ENCODE measurements at regions not wholly inside any gene's neighbourhood (a gene's known extent, or its start where the extent isn't known, plus 50 kb on each side); places are given as distances from the start of the nearest gene placed in this dataset.

DNA sequence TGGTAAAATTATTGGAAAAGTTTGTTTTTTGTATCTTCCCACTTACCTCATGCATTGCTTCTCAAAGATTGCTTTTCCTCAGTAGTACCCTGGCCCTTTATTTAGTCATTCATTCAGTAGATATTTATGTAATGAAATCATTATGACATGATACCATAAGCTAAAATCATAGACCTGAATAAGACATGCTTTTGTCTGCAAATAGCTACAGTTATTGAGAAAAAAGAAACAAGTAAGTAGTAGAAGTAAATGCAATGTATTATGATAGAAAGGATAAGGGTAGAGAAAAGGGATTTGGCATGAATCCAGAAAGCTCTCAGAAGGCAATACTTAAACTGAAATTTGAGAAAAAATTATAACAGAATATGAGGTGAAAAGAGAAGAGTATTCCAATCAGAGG lies 352.5 kb downstream of the GPM6A start:
- Histone ChIP-seq H3K27ac (no peak overlapping the region), H3K36me3 (no peaks in the 10 kb centered on the region), H3K9me3 (peaks cover 0 to 7% (median 0%) of the 10 kb centered on the region in 3 donors), H3K27me3 (no peaks in the 10 kb centered on the region), H3K4me3 (no peak overlapping the region), H3K4me1 (no peaks in the 10 kb centered on the region)
- DNase-seq: no peak
- TF ChIP-seq, protein P1, sequence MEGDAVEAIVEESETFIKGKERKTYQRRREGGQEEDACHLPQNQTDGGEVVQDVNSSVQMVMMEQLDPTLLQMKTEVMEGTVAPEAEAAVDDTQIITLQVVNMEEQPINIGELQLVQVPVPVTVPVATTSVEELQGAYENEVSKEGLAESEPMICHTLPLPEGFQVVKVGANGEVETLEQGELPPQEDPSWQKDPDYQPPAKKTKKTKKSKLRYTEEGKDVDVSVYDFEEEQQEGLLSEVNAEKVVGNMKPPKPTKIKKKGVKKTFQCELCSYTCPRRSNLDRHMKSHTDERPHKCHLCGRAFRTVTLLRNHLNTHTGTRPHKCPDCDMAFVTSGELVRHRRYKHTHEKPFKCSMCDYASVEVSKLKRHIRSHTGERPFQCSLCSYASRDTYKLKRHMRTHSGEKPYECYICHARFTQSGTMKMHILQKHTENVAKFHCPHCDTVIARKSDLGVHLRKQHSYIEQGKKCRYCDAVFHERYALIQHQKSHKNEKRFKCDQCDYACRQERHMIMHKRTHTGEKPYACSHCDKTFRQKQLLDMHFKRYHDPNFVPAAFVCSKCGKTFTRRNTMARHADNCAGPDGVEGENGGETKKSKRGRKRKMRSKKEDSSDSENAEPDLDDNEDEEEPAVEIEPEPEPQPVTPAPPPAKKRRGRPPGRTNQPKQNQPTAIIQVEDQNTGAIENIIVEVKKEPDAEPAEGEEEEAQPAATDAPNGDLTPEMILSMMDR (IDR thresholded peaks at IDR 0.05): no peak
- intact Hi-C loops (cut with DNase I; ENCODE audit: low total_unique reads): no loop called here

DNA sequence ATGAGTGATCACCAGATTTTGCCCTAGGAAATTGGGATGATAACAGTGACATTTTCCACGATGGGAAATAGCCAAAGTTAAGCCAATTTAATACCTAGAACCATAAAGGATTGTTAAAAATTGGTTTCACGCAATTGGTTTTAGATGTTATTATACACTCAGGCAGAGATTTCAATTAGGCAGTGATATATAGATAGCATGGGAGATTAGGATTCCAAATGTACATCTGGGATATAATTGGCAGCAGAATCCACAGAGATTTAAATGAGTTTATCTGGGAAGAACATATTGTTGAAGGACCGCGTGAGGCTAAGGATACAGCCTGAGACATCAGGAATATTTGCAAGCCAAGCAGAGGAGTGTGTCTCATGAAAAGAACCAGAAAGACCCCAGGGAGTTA lies 351.6 kb downstream of the GPM6A start:
- TF ChIP-seq, protein P1 (IDR thresholded peaks at IDR 0.05): no peak
- Histone ChIP-seq H3K4me3 (no peak overlapping the region), H3K27me3 (no peaks in the 10 kb centered on the region), H3K4me1 (no peaks in the 10 kb centered on the region), H3K27ac (no peak overlapping the region), H3K9me3 (peaks cover 0 to 3% (median 0%) of the 10 kb centered on the region in 3 donors), H3K36me3 (no peaks in the 10 kb centered on the region)
- intact Hi-C loops (cut with DNase I; ENCODE audit: low total_unique reads): no loop called here
- DNase-seq: no peak

DNA sequence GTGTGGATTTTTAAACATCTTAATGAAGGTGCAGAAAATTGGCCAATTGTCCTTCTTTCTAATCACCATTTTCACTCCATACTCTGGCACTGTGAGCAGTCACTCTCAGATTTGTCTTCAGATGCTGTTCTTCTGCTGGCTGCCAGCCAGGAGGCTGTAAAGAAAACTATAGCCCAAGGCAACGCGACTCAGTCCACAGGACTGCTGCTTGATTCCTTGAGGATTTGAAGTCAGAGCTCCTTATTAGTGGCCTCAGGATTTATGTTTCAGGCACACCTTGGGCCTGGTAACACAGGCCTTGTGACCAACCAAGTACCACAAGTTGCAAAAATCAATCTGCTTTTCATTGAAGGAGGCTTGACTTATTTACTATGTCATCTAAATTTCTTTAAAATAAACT lies 342.6 kb downstream of the GPM6A start:
- no peak for DNase-seq
- H3K36me3 ChIP-seq: no peaks in the 10 kb centered on the region
- H3K9me3 ChIP-seq: no peaks in the 10 kb centered on the region
- no peak overlapping the region for H3K4me3 ChIP-seq
- TF ChIP-seq, protein P1 (IDR thresholded peaks at IDR 0.05): no peak
- H3K27ac ChIP-seq: no peak overlapping the region
- H3K27me3 ChIP-seq: no peaks in the 10 kb centered on the region
- intact Hi-C loops (cut with DNase I; ENCODE audit: low total_unique reads): no loop called here
- H3K4me1 ChIP-seq: peaks cover 0 to 4% (median 0%) of the 10 kb centered on the region in 4 donors

DNA sequence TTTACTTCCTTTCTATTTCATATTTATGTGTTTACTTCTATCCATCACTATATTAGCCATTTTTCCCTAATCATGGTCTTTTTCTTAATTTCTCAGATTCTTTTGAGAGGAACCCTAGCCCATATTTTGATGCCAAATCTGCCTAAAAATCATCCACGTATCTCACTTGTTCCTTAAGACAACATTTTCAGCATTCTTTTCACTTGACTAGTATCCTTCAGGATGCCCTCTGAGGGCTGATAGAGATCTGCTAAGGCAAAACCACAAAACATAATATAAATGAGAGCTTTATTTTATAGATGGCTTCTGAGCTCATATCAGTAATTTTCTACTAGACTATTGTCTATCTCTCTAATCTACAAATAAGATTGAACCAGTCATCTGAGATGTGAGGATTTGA lies 341.9 kb downstream of the GPM6A start:
- no peak overlapping the region for H3K27ac ChIP-seq
- H3K4me1 ChIP-seq: peaks cover 0 to 4% (median 0%) of the 10 kb centered on the region in 4 donors
- no peaks in the 10 kb centered on the region for H3K27me3 ChIP-seq
- no peaks in the 10 kb centered on the region for H3K36me3 ChIP-seq
- intact Hi-C loops (cut with DNase I; ENCODE audit: low total_unique reads): no loop called here
- DNase-seq: no peak
- H3K9me3 ChIP-seq: no peaks in the 10 kb centered on the region
- no peak overlapping the region for H3K4me3 ChIP-seq
- TF ChIP-seq, protein P1 (IDR thresholded peaks at IDR 0.05): no peak

DNA sequence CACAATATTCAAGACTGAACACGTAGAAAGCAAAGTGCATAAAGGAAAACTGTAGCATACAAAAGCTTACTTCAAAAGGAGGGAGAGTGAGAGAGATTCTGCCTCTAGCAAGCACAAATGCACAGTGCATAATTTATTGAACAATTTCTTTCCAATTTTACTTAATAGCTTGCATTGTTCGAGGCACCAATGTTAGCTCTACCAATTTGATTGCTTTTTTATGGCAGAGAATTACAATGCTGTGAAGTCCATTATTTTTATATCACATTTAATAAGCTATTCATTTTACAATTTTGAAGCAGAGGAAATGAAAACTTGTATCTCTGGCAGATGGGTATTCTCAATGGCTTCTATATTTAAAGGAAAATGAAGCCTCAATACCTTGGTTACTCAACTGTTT lies 331.7 kb downstream of the GPM6A start:
- H3K27me3 ChIP-seq: no peaks in the 10 kb centered on the region
- TF ChIP-seq, protein P1 (IDR thresholded peaks at IDR 0.05): no peak
- no peak overlapping the region for H3K27ac ChIP-seq
- H3K4me1 ChIP-seq: no peaks in the 10 kb centered on the region
- no peak for DNase-seq
- intact Hi-C loops (cut with DNase I; ENCODE audit: low total_unique reads): no loop called here
- no peaks in the 10 kb centered on the region for H3K9me3 ChIP-seq
- no peak overlapping the region for H3K4me3 ChIP-seq
- H3K36me3 ChIP-seq: no peaks in the 10 kb centered on the region

DNA sequence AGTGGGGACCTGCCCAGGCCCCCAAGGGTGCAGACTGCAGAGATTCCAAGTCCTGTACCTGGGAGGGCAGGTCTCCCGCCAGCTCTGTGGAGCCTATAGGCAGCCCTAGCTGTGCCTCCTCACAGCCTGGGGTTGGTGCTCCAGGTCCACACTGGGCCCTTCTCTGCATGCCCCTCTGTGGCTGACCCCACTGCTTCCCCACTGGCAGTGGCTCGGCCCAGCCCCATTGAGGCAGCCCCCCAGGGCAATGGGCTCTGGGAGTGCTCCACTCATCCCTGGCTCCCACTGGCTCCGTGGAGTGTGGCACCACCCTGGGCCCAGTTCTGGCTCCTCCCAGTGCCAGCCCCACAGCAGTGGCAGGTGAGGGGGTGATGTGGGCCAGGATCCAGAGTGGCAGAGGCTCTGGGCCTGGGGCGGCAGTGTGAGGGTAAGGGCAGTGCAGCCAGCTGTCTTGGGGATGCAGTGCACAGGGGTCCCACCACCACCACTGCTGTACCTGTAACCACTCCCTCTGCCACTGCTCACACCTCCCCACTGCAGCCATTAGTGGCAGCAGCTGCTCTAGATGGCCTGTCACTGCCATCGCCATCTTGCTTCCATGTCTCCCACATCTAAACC lies 312.2 kb downstream of the GPM6A start:
- H3K4me3 ChIP-seq: no peak overlapping the region
- DNase-seq: no peak
- no peaks in the 10 kb centered on the region for H3K36me3 ChIP-seq
- peaks cover 0 to 13% (median 0%) of the 10 kb centered on the region in 3 donors for H3K9me3 ChIP-seq
- intact Hi-C loops (cut with DNase I; ENCODE audit: low total_unique reads): no loop called here
- no peak overlapping the region for H3K27ac ChIP-seq
- TF ChIP-seq, protein P1 (IDR thresholded peaks at IDR 0.05): no peak
- no peaks in the 10 kb centered on the region for H3K27me3 ChIP-seq
- no peaks in the 10 kb centered on the region for H3K4me1 ChIP-seq
